Liver (tissue), 8 donors: ENCODE measurements at regions not wholly inside any gene's neighbourhood (a gene's known extent, or its start where the extent isn't known, plus 50 kb on each side); places are given as distances from the start of the nearest gene placed in this dataset.

Source experiments
- DNase-seq: peaks from one replicate; pipeline ENCODE4 v3.0.0-alpha.2; 2017; ENCODE audit warnings: low spot score
- H3K27ac ChIP-seq, 2 donors: one replicate each; pipeline ENCODE4 v1.7.0; 2013; ENCODE audit warnings: inconsistent platforms in 2 of 2, low read length in 2 of 2, control low read depth in 1 of 2, low read depth in 1 of 2, mild to moderate bottlenecking in 1 of 2
- H3K27me3 ChIP-seq, 4 donors: one replicate each; pipeline versions ENCODE4 v1.6.1 to v1.7.0; 2013; ENCODE audit warnings: low read length in 3 of 4, inconsistent platforms in 1 of 4, mild to moderate bottlenecking in 1 of 4, moderate library complexity in 1 of 4; ENCODE audit not compliant: control insufficient read depth in 4 of 4, insufficient read depth in 4 of 4
- H3K36me3 ChIP-seq, 4 donors: one replicate each; pipeline versions ENCODE4 v1.6.1 to v1.7.0; 2013; ENCODE audit warnings: low read length in 3 of 4, mild to moderate bottlenecking in 3 of 4, low read depth in 1 of 4, moderate library complexity in 1 of 4; ENCODE audit not compliant: control insufficient read depth in 4 of 4, insufficient read depth in 3 of 4
- H3K4me1 ChIP-seq, 4 donors: one replicate each; pipeline versions ENCODE4 v1.6.1 to v1.7.0; 2013; ENCODE audit warnings: low read length in 3 of 4, mild to moderate bottlenecking in 3 of 4, moderate library complexity in 1 of 4; ENCODE audit not compliant: control insufficient read depth in 4 of 4, insufficient read depth in 4 of 4
- H3K4me3 ChIP-seq, 3 donors: one replicate each; pipeline versions ENCODE4 v1.6.1 to v1.7.0; 2013; ENCODE audit warnings: low read length in 3 of 3, control low read depth in 1 of 3, low read depth in 1 of 3, mild to moderate bottlenecking in 1 of 3
- H3K9ac ChIP-seq, 2 donors: one replicate each; pipeline ENCODE4 v1.7.0; 2013; ENCODE audit warnings: low read length in 2 of 2, mild to moderate bottlenecking in 2 of 2, moderate library complexity in 2 of 2, control low read depth in 1 of 2, low read depth in 1 of 2
- H3K9me3 ChIP-seq, 4 donors: one replicate each; pipeline versions ENCODE4 v1.6.1 to v1.7.0; 2013; ENCODE audit warnings: low read length in 3 of 4; ENCODE audit not compliant: control insufficient read depth in 4 of 4
- EGR1 ChIP-seq, 2 donors: IDR thresholded peaks; 2 replicates each; pipeline ENCODE4 v1.6.1; 2016 to 2018; ENCODE audit warnings: antibody characterized with exemption in 2 of 2, low read depth in 2 of 2
- FOXA1 ChIP-seq: IDR thresholded peaks from 2 replicates; pipeline ENCODE4 v1.6.1; 2016; ENCODE audit warnings: antibody characterized with exemption
- FOXA2 ChIP-seq: IDR thresholded peaks from 2 replicates; pipeline ENCODE4 v1.6.1; 2016; ENCODE audit warnings: antibody characterized with exemption
- GABPA ChIP-seq, 2 donors: IDR thresholded peaks in 1 of 2; conservative IDR thresholded peaks in 1 of 2; 2 replicates each; pipeline ENCODE4 v1.6.1; 2016; ENCODE audit warnings: antibody characterized with exemption in 2 of 2, mild to moderate bottlenecking in 1 of 2, moderate library complexity in 1 of 2
- HNF4A ChIP-seq, 2 donors: conservative IDR thresholded peaks; 2 replicates each; pipeline ENCODE4 v1.6.1; 2016; ENCODE audit warnings: antibody characterized with exemption in 2 of 2, mild to moderate bottlenecking in 2 of 2
- HNF4G ChIP-seq: IDR thresholded peaks from 2 replicates; pipeline ENCODE4 v1.6.1; 2016; ENCODE audit warnings: antibody characterized with exemption
- JUND ChIP-seq, 2 donors: IDR thresholded peaks; 2 replicates each; pipeline ENCODE4 v1.6.1; 2016; ENCODE audit warnings: antibody characterized with exemption in 2 of 2
- RAD21 ChIP-seq, 2 donors: IDR thresholded peaks; 2 replicates each; pipeline ENCODE4 v1.6.1; 2016; ENCODE audit warnings: antibody characterized with exemption in 2 of 2, mild to moderate bottlenecking in 2 of 2
- SP1 ChIP-seq: IDR thresholded peaks from 2 replicates; pipeline ENCODE4 v1.6.1; 2018; ENCODE audit warnings: antibody characterized with exemption, mild to moderate bottlenecking
- TAF1 ChIP-seq: conservative IDR thresholded peaks from 2 replicates; pipeline ENCODE4 v1.6.1; 2016; ENCODE audit warnings: antibody characterized with exemption, mild to moderate bottlenecking
- YY1 ChIP-seq: IDR thresholded peaks from 2 replicates; pipeline ENCODE4 v1.6.1; 2016; ENCODE audit warnings: antibody characterized with exemption, mild to moderate bottlenecking
- WGBS: extraction: QIAGEN DNeasy Blood & Tissue Kit; methylation state at CpG from one replicate; pipeline ENCODE4 v1.1.7; 2013; 5-methylcytosine and 5-hydroxymethylcytosine counted together
- TF ChIP-seq, protein P1 (sequence below): IDR thresholded peaks from 2 replicates; pipeline ENCODE4 v1.6.1; 2016; ENCODE audit warnings: antibody characterized with exemption, mild to moderate bottlenecking
- TF ChIP-seq, protein P2 (sequence below): IDR thresholded peaks from 2 replicates; pipeline ENCODE4 v1.6.1; 2016; ENCODE audit warnings: antibody characterized with exemption
- TF ChIP-seq, protein P3 (sequence below): IDR thresholded peaks from 2 replicates; pipeline ENCODE4 v1.6.1; 2016; ENCODE audit warnings: antibody characterized with exemption
- TF ChIP-seq, protein P4 (sequence below): fragments of 150-350 bp; IDR thresholded peaks from 2 replicates; pipeline ENCODE4 v1.5.1; 2017; ENCODE audit warnings: improper control_type of control experiment, low read depth, low read length; ENCODE audit not compliant: missing input control
- TF ChIP-seq, protein P5 (sequence below): IDR thresholded peaks from 2 replicates; pipeline ENCODE4 v1.6.1; 2016; ENCODE audit warnings: antibody characterized with exemption
- donor health status: healthy.
- donor health status: healthy.
- donor health status: healthy.
- donor health status: healthy.
- donor health status: healthy.

DNA sequence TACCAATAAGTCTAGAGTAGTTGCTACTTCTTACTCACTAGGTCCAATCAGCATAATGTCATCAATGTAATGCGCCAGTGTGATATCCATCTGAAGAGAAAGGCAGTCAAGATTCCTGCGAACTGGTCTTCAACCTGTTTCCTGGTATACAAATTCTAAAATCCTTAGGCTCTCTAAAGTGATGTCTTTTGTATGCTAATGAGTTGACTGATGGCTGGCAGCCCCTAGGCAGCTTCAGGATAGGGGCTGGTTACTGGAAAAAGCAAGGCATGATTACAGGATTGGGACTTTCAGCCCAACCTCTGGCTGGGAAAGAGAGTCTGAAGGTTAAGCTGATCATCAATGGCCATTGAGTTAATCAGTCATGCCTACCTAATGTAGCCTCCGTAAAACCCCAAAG lies 250.2 kb upstream of the PTER start (continued):
- TF ChIP-seq, protein P1, sequence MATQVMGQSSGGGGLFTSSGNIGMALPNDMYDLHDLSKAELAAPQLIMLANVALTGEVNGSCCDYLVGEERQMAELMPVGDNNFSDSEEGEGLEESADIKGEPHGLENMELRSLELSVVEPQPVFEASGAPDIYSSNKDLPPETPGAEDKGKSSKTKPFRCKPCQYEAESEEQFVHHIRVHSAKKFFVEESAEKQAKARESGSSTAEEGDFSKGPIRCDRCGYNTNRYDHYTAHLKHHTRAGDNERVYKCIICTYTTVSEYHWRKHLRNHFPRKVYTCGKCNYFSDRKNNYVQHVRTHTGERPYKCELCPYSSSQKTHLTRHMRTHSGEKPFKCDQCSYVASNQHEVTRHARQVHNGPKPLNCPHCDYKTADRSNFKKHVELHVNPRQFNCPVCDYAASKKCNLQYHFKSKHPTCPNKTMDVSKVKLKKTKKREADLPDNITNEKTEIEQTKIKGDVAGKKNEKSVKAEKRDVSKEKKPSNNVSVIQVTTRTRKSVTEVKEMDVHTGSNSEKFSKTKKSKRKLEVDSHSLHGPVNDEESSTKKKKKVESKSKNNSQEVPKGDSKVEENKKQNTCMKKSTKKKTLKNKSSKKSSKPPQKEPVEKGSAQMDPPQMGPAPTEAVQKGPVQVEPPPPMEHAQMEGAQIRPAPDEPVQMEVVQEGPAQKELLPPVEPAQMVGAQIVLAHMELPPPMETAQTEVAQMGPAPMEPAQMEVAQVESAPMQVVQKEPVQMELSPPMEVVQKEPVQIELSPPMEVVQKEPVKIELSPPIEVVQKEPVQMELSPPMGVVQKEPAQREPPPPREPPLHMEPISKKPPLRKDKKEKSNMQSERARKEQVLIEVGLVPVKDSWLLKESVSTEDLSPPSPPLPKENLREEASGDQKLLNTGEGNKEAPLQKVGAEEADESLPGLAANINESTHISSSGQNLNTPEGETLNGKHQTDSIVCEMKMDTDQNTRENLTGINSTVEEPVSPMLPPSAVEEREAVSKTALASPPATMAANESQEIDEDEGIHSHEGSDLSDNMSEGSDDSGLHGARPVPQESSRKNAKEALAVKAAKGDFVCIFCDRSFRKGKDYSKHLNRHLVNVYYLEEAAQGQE, result no peak

DNA sequence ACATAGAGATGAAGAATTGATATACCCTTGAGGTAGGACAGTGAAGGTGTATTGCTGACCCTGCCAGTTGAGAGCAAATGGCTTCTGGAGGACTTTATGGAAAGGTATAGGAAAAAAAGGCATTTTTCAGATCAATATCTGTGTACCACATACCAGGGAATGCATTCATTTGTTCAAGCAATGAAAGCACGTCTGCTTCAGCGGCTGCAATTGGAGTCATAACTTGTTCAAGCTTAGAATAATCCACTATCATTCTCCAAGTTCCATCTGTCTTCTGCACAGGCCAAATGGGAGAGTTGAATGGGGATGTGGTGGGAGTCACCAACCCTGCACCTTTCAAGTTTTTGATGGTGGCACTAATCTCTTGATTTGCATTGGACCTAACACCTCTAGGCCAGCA lies 249.6 kb upstream of the PTER start:
- TF ChIP-seq SP1 (no peak), HNF4G (no peak), FOXA1 (no peak), GABPA (IDR thresholded peaks at IDR 0.05 in 1 of 2, conservative IDR thresholded peaks at IDR 0.05 in 1 of 2) (no peak), RAD21 (IDR thresholded peaks at IDR 0.05) (no peak), YY1 (no peak), FOXA2 (no peak), EGR1 (IDR thresholded peaks at IDR 0.05; ENCODE audit: low read depth in 2 of 2) (no peak), JUND (IDR thresholded peaks at IDR 0.05) (no peak), TAF1 (no peak)
- TF ChIP-seq, protein P2, sequence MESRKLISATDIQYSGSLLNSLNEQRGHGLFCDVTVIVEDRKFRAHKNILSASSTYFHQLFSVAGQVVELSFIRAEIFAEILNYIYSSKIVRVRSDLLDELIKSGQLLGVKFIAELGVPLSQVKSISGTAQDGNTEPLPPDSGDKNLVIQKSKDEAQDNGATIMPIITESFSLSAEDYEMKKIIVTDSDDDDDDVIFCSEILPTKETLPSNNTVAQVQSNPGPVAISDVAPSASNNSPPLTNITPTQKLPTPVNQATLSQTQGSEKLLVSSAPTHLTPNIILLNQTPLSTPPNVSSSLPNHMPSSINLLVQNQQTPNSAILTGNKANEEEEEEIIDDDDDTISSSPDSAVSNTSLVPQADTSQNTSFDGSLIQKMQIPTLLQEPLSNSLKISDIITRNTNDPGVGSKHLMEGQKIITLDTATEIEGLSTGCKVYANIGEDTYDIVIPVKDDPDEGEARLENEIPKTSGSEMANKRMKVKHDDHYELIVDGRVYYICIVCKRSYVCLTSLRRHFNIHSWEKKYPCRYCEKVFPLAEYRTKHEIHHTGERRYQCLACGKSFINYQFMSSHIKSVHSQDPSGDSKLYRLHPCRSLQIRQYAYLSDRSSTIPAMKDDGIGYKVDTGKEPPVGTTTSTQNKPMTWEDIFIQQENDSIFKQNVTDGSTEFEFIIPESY, result no peak
- TF ChIP-seq, protein P3, sequence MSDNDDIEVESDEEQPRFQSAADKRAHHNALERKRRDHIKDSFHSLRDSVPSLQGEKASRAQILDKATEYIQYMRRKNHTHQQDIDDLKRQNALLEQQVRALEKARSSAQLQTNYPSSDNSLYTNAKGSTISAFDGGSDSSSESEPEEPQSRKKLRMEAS, result no peak
- TF ChIP-seq, protein P4, sequence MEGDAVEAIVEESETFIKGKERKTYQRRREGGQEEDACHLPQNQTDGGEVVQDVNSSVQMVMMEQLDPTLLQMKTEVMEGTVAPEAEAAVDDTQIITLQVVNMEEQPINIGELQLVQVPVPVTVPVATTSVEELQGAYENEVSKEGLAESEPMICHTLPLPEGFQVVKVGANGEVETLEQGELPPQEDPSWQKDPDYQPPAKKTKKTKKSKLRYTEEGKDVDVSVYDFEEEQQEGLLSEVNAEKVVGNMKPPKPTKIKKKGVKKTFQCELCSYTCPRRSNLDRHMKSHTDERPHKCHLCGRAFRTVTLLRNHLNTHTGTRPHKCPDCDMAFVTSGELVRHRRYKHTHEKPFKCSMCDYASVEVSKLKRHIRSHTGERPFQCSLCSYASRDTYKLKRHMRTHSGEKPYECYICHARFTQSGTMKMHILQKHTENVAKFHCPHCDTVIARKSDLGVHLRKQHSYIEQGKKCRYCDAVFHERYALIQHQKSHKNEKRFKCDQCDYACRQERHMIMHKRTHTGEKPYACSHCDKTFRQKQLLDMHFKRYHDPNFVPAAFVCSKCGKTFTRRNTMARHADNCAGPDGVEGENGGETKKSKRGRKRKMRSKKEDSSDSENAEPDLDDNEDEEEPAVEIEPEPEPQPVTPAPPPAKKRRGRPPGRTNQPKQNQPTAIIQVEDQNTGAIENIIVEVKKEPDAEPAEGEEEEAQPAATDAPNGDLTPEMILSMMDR, result no peak
- TF ChIP-seq, protein P5, sequence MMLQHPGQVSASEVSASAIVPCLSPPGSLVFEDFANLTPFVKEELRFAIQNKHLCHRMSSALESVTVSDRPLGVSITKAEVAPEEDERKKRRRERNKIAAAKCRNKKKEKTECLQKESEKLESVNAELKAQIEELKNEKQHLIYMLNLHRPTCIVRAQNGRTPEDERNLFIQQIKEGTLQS, result no peak
- Histone ChIP-seq H3K4me3 (no peak overlapping the region), H3K4me1 (no peaks in the 10 kb centered on the region), H3K9me3 (no peaks in the 10 kb centered on the region), H3K36me3 (no peaks in the 10 kb centered on the region), H3K27ac (no peak overlapping the region), H3K9ac (no peak overlapping the region), H3K27me3 (no peaks in the 10 kb centered on the region)
- DNase-seq, result no peak
- WGBS, result 72% methylated on average over 2 of the region's 2 CpGs

DNA sequence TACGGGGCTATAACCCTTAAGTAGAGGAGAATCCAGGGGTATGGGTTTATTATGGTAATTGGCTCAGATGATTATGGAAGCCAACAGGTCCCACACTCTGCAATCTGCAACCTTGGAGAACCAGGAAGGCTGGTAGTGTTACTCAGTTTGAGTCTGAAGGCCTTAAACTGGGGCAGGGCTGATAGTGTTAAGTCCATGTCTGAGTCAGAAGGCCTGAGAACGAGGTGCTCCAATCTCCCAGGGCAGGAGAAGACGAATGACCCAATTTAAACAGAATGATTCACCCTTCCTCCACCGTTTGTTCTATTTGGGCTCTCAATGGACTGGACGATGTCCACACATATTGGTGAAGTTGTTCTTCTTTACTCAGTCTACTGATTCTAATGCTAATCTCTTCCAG lies 244.5 kb upstream of the PTER start:
- Histone ChIP-seq H3K36me3 (no peaks in the 10 kb centered on the region), H3K27me3 (peaks cover 0 to 3% (median 0%) of the 10 kb centered on the region in 4 donors), H3K4me3 (no peak overlapping the region), H3K9ac (no peak overlapping the region), H3K4me1 (no peaks in the 10 kb centered on the region), H3K27ac (no peak overlapping the region), H3K9me3 (no peaks in the 10 kb centered on the region)
- no peak for DNase-seq
- 52% methylated on average over 5 of the region's 5 CpGs for WGBS
- TF ChIP-seq JUND (IDR thresholded peaks at IDR 0.05) (no peak), FOXA1 (no peak), HNF4G (no peak), HNF4A (conservative IDR thresholded peaks at IDR 0.05) (no peak)
